SK-N-DZ (cell line): ENCODE measurements at regions not wholly inside any gene's neighbourhood (a gene's known extent, or its start where the extent isn't known, plus 50 kb on each side); places are given as distances from the start of the nearest gene placed in this dataset.
A peak's percentile ranks its signal among the peaks of the same experiment; 100 is the strongest.

ENCODE experiments used
- DNase-seq: peaks from one replicate; pipeline ENCODE4 v3.0.0-alpha.2; 2015; ENCODE audit warnings: low spot score

DNA sequence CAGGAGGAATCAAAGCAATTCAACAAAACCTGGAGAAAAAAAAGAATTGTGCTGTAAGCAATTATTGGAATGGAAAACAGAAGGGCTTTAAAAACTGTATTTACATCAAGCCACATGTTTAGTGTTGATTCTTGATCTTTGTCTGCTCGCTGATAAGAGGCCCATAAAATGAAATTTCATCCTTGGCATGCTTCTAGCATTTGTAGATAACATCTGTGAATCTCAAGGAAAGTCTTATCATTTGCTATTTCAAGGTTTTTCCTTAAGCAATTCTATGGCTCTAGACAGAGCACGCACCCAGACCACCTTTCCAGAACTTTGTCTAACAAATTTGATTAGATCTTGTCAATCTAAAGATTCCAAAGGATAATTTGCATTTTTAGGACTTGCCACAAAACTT is 181.0 kb upstream of the FGGY start:
- peak; percentile 87 for DNase-seq

DNA sequence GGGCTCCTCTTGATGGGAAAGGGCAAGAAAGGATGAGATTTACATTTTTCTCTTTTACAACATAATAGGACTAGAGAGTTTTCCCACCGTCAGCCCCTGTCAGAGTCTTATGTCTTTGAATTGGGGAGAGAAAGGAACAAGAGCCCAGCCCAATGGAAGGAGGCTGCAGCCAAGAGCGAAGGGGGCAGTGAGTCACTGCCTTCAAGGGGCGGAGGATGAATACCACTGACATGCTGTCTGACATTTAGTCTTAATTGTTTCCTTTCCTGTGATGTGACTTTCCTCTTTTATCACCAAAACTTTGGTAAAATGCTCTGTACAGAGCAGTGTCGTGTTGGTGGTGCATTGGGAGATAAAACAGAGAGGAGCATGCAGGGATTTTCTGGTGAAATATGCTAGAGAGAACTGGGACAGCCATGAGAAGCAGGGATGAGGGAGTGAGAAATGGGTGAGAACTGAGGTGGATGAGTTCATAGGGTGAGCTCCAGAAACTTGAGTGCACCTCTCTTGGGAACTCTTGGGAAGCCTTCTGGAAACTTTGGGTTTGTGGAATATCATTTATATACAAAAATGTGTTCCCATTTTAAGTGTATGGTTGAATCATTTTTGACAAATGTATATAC is 179.9 kb upstream of the FGGY start:
- no peak for DNase-seq

DNA sequence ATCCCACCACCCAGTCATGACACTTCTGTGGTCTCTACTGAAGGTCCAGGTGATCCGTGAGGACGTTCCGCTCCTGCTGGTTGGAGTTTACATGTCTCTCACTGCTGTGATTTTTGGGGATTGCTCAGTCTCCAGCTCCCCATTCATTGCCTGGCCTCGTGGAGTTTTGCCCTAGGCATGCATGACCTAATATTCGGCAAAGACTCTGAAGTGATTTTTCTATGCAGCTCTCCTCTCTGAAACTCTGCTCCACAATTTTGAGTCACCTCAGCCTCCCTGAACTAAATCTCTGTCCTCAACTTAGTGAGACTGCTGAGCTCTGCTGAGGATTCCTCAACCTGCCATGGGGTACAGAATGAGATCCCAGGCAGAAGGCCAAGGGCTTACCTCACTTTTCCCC is 174.4 kb upstream of the FGGY start:
- no peak for DNase-seq

DNA sequence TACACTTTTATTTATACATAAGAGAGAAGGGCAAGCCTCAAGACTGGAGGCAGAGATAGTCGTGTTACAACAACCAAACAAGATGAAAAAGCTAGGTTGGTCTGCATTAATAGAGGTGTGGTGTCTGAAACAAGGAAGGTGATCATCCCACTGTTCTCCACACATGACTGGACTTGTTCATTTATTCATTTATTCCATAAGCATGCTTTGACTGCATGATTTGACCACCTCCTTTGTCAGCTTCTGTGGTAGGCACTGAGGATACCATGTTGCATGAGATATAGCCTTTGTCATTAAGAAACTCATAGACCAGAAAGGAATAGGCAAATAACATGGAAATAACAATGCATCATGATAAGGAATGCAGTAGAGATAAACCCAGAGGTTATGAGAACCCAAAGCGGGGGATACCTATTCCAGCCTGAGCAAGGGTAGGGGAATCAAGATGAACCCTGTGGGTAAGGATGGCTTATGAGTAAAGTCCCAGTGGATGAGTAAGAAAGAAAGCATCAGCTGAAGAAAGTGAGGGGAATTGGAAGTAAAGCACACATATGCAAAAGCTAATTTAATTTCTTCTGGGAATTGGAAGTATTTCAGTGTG is 173.7 kb upstream of the FGGY start:
- no peak for DNase-seq

DNA sequence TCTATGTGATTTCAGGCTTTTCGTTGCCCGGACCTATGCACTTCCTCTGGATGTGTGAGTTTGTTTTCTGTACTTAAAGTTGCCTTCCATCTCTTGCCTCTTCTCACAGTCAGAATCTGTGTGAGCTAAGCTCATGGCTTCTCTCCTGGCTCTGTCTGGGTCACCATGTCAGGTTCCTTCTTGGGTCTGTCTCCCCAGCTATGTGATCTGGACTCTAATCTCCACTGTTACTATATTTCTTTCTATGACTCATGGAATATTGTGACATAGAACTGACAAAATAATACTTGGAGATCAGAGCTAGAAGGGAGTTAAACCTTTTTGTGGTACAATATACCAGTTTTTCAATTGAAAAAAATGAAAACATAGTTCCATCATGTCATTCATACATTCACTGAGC is 172.7 kb upstream of the FGGY start:
- DNase-seq: no peak

DNA sequence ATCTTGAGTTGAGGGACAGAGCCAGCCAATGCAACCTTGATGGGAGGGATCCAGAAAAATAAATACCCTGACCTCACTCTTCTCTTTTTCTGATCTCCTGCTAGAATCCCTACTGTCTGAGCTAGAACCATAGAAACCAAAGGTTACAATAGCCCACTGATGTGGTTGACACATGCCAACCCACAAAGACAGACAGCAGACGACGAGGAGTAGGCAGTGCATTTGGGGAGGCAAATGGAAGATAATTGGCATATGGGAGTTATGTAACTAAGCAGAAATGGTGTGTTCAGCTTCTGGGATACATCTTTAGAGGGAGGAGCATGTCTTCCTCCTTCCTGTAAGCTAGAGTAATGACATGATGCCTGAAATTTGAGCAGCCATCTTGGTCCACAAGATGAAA is 171.7 kb upstream of the FGGY start:
- DNase-seq: no peak

DNA sequence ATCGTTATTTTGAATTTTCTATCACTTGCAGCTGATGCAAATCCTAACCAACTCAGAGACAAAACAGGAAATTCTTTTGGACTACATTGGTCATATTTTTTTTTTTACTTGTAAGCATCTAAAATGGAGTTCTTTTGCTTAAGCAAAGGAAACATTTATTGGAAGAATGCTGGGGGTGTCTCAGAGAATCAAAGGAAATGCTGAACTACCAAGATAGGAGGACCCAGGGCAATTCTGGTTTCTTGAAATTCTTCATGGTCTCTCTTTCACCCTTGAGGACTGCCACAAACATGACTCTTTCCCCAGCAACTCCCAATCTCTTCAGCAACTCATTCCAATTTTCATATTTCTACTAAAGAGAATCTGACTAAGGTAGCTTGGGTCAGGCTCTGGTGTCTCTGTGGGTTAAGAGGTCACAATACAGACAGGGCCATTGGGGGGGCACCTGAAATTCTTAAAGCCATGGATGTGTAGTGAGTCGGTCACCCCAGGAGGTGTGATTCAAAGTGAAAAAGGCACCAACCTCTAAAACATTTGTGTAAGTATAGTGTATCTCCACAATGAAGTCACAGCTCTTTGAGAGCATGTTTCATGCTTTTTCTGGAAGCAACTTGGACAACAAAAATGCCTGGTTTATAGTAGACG is 171.1 kb upstream of the FGGY start:
- DNase-seq: no peak

DNA sequence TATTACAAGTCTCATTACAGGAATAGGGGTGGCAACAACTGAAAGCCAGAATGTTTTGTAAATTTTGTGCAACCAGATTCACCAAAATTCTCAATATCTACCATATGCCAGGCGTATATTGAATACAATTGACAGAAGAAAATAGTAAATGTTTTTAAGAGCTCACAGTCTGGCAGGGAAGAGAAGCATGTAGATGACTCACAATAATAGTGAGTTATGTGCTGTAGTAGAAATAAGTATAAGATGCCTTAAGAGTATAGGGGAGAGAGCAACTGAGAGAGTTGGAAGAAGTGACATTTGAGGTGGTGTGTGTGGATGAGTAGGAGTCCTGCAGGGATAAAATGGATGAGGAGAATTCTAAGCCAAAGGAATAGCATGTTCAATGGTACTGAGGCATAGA is 170.5 kb upstream of the FGGY start:
- DNase-seq: no peak

DNA sequence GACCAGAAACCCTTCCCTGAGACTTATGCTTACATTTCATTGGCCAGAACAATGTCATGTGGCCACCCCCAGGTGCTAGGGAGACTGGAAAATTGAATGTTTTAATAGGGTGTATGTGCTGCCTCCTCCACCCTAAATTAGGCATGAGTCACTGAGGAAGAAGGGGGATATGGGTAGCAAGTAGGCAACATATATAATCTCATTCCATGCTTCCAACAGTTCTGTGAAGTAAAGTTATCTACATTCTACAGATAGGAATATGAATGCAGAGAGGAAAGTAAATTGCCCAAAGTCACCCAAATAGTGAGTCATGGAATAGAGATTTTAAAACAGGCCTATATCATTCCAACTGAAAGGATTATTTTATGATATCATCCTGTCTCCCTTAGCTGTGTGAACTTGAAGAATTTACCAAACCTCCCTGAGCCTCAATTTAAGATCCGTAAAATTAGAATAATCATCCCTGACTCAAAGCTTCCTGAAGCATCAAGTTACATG is 168.6 kb upstream of the FGGY start:
- DNase-seq: no peak

DNA sequence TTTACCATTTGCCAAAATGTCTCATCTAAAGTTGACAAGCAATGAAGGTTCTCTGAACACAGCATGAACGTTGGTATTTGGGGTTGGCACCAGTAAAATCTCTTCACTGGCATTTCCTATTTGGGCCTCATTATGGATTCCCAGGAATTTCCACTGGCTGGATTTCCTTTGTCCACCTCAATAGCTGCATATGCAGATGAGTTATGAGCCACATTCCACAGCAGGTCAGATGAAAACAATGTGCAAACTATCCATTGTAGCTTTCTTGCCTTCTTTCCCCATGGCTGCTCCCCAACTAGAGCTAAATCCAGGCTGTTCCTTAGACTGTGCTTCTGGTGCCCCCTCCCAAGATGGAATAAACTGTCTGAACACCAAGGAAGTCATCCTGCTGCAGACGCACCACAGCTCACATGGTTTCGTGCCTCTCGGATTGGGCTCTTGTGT is 168.1 kb upstream of the FGGY start:
- no peak for DNase-seq

DNA sequence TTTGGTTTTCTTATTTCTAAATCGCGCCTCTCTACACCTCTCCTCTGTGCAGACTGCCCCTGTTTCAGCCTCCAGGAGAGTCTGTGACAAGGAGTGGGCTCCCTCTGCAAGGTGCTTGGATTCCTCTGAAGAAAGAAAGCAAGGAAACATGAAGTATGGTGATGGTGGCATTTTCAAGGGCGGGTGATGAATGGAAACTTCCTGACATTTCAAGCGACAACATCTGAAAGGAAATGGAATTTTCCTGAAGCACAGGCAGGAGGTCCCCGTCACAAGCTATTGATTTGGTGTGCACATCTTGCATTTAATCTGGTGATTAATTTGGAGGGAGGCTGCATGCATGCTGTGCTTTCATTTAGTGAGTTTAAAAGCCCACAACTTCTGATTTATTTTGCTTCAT is 164.6 kb upstream of the FGGY start:
- DNase-seq: no peak

DNA sequence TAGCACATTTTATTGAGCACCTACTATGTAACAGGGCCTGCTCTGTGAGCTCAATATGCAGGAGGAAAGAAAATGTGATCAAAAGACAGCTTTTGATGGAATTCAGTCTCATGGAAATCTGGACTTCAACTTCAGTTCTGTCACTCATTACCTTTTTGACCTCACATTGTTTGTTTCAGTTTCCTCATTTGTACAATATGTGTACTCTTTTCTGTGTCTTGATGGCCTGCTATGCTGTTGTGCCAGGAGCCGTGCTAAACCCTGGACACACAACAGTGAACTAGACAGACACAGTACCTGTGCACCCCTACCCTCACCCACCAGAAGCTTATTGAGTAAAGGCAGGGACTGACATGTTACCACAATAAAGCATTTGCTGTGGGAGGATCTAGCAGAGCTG is 162.9 kb upstream of the FGGY start:
- no peak for DNase-seq

DNA sequence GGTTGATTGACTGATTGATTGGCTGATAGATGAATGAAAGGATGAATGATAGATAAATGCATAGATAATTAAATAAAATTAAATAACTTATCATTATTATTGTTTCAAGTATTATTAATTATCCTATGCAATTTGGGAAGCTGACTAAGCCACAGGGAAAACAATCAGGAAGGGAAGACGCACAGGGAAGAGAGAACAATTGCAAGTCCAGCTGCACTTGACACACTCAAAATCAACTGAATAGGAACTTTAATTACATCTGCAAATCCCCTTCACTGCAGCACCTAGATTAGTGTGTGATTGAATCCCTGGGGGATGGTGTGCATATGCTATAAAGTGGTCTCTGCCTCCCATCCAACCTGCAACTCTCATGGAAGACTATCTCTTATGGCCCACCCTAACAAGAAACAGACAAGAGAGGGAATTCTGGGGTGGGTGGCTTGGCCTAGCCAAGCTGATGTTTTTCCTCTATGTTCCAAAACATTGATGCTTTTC is 161.1 kb upstream of the FGGY start:
- no peak for DNase-seq

DNA sequence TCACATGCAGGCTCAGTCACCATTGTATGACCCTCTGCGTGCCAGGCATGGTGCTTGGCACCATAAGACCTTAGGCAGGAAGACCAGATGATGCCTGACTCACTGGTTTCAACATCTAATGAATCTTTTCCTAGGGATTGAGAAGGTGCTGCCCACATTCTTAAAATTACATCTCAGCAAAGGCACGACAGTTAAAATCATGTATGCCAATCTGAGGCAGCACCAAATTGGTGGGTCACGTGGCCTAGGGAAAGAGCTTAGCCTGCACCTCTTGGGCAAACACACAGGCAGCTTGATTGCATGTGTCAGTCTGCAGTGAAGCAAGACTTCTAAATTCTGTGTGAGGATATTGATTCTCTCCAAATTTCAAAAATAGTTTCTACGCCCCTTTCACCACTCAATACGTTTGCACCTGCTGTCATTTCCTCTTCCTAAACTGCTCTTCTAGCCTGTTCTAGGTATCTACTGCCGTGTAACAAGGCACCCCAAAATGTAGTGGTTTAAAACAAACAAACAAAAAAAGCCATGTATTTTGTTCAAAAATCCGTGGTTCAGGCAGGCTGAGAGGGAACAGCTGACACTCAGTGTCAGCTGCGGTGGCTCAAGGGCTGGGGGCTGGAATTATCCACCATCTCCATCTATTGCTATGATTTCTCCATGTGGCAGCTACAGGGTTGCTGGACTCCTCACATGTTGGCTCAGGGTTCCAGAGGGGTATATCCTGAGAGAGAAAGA is 160.2 kb upstream of the FGGY start:
- no peak for DNase-seq

DNA sequence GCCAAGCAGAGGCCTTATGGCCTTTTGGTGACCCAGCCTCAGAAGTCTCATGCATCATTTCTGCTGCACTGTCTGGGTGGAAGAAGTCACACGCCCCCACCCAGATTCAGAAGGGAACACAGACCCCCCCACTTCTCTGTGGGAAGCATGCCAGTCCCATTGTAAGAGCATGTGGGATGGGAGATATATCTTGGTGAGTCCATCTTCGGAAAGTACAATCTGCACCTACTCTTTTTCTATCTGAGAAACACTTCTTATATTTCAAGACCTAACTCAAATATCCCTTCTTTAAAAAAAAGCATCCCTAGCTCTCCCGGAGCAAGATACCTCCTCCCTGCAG is 159.6 kb upstream of the FGGY start:
- DNase-seq: no peak

DNA sequence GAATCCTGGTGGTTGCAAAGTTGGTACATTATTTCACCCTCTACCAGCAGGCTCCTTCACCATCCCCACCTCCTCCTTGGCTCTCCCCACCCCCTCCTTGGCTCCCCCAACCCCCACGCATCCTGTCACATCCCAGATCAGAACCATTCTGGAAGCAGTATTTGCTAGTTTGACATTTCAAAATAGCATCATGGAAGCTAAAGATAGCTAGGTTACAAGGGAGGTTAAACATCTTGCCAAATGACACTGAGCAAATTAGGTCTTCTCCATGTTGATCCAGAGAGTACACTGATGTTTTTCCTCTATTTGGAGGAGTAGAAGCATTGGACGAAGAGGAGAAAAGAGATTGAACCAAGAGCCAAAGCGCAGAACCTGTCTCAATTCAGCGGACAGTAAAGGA is 158.9 kb upstream of the FGGY start:
- no peak for DNase-seq

DNA sequence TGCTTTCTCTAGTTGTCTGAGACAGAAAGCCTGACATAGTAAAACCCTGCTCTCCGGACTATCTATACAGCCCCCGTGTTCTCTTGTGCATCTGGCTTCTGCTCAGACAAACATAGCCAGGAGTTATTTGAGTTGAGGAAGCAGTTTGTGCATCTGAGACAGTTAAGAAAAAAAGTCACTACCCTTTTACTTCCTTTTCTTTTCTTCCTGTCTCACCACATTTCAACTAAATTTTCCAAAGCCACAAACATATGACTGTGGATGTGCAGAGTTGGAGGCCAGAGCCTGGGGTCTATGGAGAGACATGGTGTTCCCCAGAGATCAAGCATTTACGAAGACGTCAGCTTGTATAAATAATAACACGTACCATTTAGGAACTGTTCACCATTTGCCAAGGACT is 158.5 kb upstream of the FGGY start:
- DNase-seq: no peak

DNA sequence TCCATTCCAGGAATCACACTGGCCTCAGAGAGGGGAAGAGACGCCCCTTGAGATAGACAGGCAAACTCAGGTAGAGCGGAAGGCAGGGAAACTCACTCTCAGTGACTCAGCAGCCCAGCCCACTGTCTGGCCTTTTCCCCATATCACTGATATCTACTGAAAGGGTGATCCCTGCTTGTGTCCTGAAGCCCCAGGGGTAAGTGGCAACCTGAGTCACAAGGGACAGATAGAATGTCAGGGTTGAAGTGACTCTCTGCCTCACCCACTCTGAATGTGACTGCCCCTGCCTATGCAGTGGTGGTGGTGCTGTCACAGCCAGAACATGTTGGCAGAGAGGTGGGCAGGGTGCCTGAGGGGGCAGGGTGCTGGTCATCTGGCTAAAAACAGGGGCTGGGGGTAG is 157.5 kb upstream of the FGGY start:
- no peak for DNase-seq

DNA sequence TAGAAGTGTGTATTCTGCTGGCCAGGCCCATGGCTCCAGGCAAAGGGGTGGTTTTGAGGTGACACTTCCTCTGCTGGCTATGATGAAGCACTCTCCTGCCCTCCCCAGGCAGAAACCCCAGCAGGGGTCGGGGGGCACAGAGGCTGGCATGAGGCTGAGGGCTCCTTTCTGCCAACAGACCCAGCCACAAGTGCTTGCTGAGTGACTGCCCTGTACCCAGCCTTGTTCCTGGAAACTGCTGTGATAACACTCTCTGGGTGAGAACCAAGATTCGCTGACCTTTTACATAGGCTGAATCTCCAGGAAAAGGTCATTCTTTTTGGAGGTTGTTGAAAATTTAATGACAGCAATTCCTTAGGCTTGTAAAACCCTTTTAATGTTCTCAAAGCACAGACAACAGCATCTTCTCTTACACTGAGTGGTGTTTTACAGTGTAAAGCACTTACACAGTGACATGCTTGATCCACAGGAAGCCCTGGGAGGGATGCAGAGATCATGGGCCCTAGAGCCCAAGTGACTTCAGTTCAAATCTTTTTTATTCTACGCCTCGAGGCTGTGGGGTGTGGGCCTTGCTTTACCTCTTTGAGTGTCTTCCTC is 155.5 kb upstream of the FGGY start:
- no peak for DNase-seq

DNA sequence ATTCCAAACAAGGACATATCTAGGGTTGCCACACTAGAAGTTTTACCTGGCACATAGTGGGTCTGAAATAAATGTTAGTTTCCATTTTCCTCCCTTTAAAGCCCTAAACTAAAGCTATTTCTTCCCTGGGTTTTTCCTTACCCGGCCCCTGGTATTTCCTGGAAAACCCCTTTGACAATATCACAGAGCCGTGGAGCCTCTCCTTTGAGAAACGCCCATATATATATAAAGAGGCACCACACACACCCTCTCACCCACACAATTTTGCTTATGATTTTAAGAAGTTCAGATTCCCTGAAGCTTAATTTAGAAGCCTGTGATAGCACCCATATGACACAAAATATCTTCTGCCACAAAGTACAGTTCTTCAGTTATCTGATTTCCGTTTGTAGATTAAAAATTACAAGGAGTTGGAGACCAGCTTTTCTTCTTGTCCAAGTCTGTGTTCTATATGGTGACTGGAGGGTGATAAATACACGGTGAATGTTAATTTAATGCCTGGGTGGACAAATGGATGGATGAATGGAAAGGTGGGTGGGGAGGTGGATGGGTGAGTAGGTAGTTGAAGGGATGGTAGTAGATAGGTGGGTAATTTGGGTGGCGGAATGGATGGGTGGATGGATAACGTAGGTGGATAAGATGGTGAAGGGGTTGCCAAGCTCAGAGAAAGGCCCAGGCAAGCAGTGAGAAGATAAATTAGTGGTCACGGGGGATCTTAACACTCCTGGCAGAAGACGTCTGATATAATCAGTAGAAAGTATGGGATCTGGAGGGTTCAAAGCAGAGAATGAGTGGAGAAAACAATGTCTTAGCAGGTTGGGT is 154.4 kb upstream of the FGGY start:
- no peak for DNase-seq

DNA sequence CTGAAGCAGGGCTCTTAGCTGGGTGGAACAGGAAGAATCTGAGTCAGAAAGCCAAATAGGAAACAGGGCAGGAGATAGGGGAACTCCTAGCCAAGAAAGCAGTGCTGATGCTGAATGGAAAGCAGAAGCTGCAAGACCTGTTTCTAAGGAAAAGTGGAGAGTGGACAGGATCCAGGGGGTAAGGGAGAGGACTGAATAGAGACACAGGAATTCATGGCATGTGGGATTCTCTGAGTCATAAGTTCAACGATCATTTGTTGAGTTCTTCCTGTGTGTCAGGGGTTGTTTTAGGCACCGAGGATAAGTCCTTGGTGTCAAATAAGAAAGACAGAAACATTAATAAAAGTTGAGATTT is 153.8 kb upstream of the FGGY start:
- no peak for DNase-seq
